K562 (cell line): ENCODE measurements at regions not wholly inside any gene's neighbourhood (a gene's known extent, or its start where the extent isn't known, plus 50 kb on each side); places are given as distances from the start of the nearest gene placed in this dataset.

Experiments used
- DMBX1 ChIP-seq: fragments of 250-450 bp; sonication (Bioruptor Pico); IDR thresholded peaks from 2 replicates; pipeline ENCODE4 v1.8.0; 2022; ENCODE audit warnings: inconsistent platforms, mild to moderate bottlenecking, moderate library complexity, borderline replicate concordance
- KDM1A ChIP-seq, 2 experiments: fragments of 450-650 bp; IDR thresholded peaks; 2 replicates each; pipeline ENCODE4 v1.6.1; 2016; ENCODE audit warnings: mild to moderate bottlenecking in 2 of 2
- MBD2 ChIP-seq: sonication (generic); IDR thresholded peaks from 2 replicates; pipeline ENCODE4 v1.6.1; 2016; ENCODE audit warnings: low read depth, borderline replicate concordance
- PURB ChIP-seq: sonication (generic); formaldehyde crosslinking; IDR thresholded peaks from 2 replicates; pipeline ENCODE4 v1.9.0; 2021; ENCODE audit warnings: low read depth, mild to moderate bottlenecking, missing genetic modification reagents
- RBM39 ChIP-seq: fragments of 200-400 bp; formaldehyde crosslinking; optimal IDR thresholded peaks from 2 replicates; pipeline ENCODE3; 2018; ENCODE audit warnings: low read depth, low read length
- ZNF143 ChIP-seq: sonication (generic); formaldehyde crosslinking; IDR thresholded peaks from 2 replicates; pipeline ENCODE4 v1.9.0; 2022; ENCODE audit warnings: mild to moderate bottlenecking, missing genetic modification reagents
- TF ChIP-seq, protein P1 (sequence below), 2 experiments: fragments of 450-650 bp in 1 of 2; sonication (generic) in 1 of 2; formaldehyde crosslinking; conservative IDR thresholded peaks; 2 replicates each; pipeline versions ENCODE4 v1.4.0 to v1.8.1; 2020 to 2022; ENCODE audit warnings: mild to moderate bottlenecking in 1 of 2, missing genetic modification reagents in 1 of 2
- TF ChIP-seq, protein P2 (sequence below): sonication (generic); formaldehyde crosslinking; IDR thresholded peaks from 2 replicates; pipeline ENCODE4 v1.8.0; 2022; ENCODE audit warnings: mild to moderate bottlenecking, missing genetic modification reagents
- TF ChIP-seq, protein P3 (sequence below): fragments of 450-650 bp; IDR thresholded peaks from 2 replicates; pipeline ENCODE4 v1.6.1; 2016; ENCODE audit warnings: low read depth

DNA sequence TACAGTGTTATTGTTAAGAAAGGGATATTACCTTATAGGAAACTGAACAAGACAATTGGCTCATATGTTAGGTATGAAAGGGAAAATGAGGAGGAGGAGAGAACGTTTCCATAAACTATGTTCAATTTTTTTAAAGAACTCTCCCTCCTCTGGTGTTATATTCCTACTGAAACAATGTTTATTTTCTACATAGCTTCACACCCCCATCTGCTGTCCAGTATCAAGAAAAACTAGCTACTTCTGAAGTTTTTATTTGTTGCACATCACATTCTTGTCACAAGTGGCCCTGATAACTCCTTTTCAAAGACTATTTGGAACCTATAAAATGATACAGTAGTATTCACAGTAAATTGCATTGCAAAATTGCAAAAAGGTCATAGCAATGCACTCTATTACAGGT lies 223.4 kb upstream of the FAM174A start (continued):
- no peak for TF ChIP-seq ZNF143 (CRISPR knock-in tag)
- no peak for TF ChIP-seq DMBX1
- TF ChIP-seq RBM39: no peak
- TF ChIP-seq PURB (CRISPR knock-in tag): no peak
- TF ChIP-seq KDM1A (IDR thresholded peaks at IDR 0.05): no peak
- TF ChIP-seq MBD2: no peak
- TF ChIP-seq, protein P1, sequence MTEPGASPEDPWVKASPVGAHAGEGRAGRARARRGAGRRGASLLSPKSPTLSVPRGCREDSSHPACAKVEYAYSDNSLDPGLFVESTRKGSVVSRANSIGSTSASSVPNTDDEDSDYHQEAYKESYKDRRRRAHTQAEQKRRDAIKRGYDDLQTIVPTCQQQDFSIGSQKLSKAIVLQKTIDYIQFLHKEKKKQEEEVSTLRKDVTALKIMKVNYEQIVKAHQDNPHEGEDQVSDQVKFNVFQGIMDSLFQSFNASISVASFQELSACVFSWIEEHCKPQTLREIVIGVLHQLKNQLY (CRISPR knock-in tag; conservative IDR thresholded peaks at IDR 0.05): no peak
- TF ChIP-seq, protein P2, sequence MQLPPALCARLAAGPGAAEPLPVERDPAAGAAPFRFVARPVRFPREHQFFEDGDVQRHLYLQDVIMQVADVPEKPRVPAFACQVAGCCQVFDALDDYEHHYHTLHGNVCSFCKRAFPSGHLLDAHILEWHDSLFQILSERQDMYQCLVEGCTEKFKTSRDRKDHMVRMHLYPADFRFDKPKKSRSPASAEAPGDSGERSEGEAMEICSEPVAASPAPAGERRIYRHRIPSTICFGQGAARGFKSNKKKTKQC (CRISPR knock-in tag): no peak
- TF ChIP-seq, protein P3, sequence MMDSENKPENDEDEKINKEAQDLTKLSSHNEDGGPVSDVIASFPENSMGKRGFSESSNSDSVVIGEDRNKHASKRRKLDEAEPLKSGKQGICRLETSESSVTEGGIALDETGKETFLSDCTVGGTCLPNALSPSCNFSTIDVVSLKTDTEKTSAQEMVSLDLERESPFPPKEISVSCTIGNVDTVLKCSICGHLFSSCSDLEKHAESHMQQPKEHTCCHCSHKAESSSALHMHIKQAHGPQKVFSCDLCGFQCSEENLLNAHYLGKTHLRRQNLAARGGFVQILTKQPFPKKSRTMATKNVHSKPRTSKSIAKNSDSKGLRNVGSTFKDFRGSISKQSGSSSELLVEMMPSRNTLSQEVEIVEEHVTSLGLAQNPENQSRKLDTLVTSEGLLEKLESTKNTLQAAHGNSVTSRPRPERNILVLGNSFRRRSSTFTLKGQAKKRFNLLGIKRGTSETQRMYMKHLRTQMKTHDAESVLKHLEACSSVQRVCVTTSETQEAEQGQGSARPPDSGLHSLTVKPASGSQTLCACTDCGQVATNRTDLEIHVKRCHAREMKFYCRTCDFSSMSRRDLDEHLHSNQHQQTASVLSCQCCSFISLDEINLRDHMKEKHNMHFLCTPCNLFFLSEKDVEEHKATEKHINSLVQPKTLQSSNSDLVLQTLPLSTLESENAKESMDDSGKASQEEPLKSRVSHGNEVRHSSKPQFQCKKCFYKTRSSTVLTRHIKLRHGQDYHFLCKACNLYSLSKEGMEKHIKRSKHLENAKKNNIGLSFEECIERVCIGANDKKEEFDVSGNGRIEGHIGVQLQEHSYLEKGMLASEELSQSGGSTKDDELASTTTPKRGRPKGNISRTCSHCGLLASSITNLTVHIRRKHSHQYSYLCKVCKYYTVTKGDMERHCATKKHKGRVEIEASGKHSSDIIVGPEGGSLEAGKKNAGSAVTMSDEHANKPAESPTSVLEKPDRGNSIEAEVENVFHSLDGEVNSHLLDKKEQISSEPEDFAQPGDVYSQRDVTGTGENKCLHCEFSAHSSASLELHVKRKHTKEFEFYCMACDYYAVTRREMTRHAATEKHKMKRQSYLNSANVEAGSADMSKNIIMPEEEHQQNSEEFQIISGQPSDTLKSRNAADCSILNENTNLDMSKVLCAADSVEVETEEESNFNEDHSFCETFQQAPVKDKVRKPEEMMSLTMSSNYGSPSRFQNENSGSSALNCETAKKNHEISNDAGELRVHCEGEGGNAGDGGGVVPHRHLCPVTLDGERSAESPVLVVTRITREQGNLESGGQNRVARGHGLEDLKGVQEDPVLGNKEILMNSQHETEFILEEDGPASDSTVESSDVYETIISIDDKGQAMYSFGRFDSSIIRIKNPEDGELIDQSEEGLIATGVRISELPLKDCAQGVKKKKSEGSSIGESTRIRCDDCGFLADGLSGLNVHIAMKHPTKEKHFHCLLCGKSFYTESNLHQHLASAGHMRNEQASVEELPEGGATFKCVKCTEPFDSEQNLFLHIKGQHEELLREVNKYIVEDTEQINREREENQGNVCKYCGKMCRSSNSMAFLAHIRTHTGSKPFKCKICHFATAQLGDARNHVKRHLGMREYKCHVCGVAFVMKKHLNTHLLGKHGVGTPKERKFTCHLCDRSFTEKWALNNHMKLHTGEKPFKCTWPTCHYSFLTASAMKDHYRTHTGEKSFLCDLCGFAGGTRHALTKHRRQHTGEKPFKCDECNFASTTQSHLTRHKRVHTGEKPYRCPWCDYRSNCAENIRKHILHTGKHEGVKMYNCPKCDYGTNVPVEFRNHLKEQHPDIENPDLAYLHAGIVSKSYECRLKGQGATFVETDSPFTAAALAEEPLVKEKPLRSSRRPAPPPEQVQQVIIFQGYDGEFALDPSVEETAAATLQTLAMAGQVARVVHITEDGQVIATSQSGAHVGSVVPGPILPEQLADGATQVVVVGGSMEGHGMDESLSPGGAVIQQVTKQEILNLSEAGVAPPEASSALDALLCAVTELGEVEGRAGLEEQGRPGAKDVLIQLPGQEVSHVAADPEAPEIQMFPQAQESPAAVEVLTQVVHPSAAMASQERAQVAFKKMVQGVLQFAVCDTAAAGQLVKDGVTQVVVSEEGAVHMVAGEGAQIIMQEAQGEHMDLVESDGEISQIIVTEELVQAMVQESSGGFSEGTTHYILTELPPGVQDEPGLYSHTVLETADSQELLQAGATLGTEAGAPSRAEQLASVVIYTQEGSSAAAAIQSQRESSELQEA: no peak
